ENCODE measurements at regions not wholly inside any gene's neighbourhood (a gene's known extent, or its start where the extent isn't known, plus 50 kb on each side); places are given as distances from the start of the nearest gene placed in this dataset.
A peak's percentile ranks its signal among the peaks of the same experiment; 100 is the strongest.

DNA sequence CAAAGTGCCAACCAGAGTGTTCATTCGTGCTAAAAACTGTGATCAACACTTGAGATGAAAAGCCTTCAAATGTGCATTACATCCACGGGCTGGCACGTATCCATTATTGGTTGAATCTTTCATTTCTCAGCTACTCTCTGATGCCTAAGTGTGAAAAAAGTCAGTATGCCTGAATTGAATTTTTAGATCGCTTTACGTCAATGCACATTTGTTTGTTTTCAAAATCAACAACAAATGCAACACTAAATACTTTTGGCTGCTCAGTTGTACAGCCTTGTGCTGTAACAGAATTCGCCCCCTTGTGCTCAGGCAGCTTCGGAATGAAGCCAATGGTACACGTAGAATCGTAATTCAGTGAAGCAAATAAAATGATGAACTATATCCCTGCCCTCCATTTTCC is 446.5 kb upstream of the NRP1 start:
- no peak overlapping the region for H3K27ac ChIP-seq
- no peaks in the 10 kb centered on the region for H3K4me1 ChIP-seq
- no peaks in the 10 kb centered on the region for H3K9me3 ChIP-seq
- no peaks in the 10 kb centered on the region for H3K36me3 ChIP-seq
- intact Hi-C loops (cut with DNase I; ENCODE audit: low total_unique reads): no loop called here
- DNase-seq: no peak
- H3K4me3 ChIP-seq: no peak overlapping the region
- no peaks in the 10 kb centered on the region for H3K27me3 ChIP-seq
- TF ChIP-seq POLR2A (IDR thresholded peaks at IDR 0.05) (no peak), CTCF (IDR thresholded peaks at IDR 0.05) (no peak)

DNA sequence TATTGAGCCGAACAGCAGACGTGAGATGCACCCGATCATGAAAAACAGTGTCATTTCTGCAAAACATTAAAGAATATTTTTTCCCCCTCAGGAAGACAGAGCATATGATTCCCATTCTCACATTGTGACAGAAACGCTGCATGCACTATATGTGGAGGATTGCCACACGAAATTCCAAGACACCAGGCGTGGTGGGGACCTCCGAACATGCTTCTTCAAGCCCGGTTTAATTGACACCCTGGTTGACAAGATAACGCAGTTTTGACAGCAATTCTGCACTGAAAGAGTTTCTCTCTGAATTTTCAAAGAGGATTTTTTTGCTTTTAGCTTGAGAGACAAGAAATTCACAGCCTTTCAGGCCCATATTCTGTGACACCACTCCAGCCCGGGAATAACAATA is 442.8 kb upstream of the NRP1 start:
- no peak overlapping the region for H3K27ac ChIP-seq
- no peaks in the 10 kb centered on the region for H3K9me3 ChIP-seq
- TF ChIP-seq CTCF (IDR thresholded peaks at IDR 0.05): no peak
- TF ChIP-seq POLR2A (IDR thresholded peaks at IDR 0.05): no peak
- no peaks in the 10 kb centered on the region for H3K36me3 ChIP-seq
- DNase-seq: no peak
- no peaks in the 10 kb centered on the region for H3K4me1 ChIP-seq
- H3K4me3 ChIP-seq: no peak overlapping the region
- H3K27me3 ChIP-seq: no peaks in the 10 kb centered on the region
- intact Hi-C loops (cut with DNase I; ENCODE audit: low total_unique reads): no loop called here

- TF ChIP-seq CTCF (IDR thresholded peaks at IDR 0.05) (no peak), POLR2A (IDR thresholded peaks at IDR 0.05) (no peak)
- no peak for DNase-seq
- Histone ChIP-seq H3K9me3 (no peaks in the 10 kb centered on the region), H3K36me3 (no peaks in the 10 kb centered on the region), H3K4me1 (no peaks in the 10 kb centered on the region), H3K27me3 (no peaks in the 10 kb centered on the region), H3K27ac (no peak overlapping the region), H3K4me3 (no peak overlapping the region)
- intact Hi-C loops (cut with DNase I; ENCODE audit: low total_unique reads): no loop called here
These were observed 442.1 kb upstream of the NRP1 start for GRCh38 chr10:33776419-33777070.

DNA sequence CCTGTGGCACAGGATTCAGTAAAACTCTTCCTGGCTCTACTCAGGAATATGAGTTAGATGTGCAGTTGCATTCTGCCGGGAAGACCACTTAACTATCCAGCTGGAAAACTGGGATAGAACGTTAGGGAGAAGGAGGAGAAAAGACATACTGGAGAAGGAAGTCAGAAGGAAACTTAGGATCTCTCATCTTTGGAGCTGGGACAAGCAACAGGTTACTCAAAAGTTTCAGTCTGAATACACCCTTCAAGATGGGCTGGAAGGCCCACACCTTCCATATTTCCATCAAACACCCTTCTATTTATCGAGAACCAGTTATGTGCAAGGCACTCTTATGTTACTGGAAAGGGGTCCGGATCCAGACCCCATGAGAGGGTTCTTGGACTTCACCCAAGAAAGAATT is 440.4 kb upstream of the NRP1 start:
- intact Hi-C loops (cut with DNase I; ENCODE audit: low total_unique reads): no loop called here
- no peaks in the 10 kb centered on the region for H3K27me3 ChIP-seq
- no peak for TF ChIP-seq CTCF (IDR thresholded peaks at IDR 0.05)
- TF ChIP-seq POLR2A (IDR thresholded peaks at IDR 0.05): no peak
- H3K27ac ChIP-seq: no peak overlapping the region
- H3K4me3 ChIP-seq: no peak overlapping the region
- H3K36me3 ChIP-seq: no peaks in the 10 kb centered on the region
- no peaks in the 10 kb centered on the region for H3K4me1 ChIP-seq
- no peak for DNase-seq
- no peaks in the 10 kb centered on the region for H3K9me3 ChIP-seq

DNA sequence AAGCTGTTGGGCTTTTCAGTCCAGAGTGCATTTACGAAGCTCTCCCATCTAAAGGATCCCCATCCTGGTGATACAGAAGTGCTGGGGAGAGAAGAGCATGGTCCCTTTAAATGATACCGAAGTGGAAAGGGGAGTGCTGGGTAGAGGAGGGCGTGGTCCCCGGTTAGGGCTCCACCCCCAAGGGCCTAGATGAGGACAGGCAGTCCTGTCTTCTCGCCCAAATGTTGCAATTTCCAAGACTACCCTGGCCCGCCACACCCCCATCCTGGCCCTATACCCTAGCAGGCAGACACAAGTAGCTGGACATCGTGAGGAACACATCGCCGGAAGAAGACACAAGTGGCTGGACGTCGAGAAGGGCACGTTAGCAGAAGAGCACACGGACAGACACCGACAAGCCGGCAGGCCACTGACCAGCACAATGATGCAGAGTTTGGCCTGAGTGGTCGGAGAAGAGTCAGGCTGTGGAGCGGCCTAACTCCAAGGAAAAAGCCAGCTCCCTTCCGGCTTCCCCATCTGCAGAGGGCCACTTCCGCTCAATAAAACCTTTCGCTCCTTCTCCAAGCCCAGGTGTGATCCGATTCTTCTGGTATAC is 439.5 kb upstream of the NRP1 start:
- DNase-seq: peak in 1 of 2 donors; percentile 20
- TF ChIP-seq CTCF (IDR thresholded peaks at IDR 0.05) (no peak), POLR2A (IDR thresholded peaks at IDR 0.05) (no peak)
- no peak overlapping the region for H3K4me3 ChIP-seq
- no peaks in the 10 kb centered on the region for H3K4me1 ChIP-seq
- intact Hi-C loops (cut with DNase I; ENCODE audit: low total_unique reads): no loop called here
- H3K9me3 ChIP-seq: no peaks in the 10 kb centered on the region
- no peak overlapping the region for H3K27ac ChIP-seq
- H3K27me3 ChIP-seq: no peaks in the 10 kb centered on the region
- no peaks in the 10 kb centered on the region for H3K36me3 ChIP-seq

Measured in uterus (tissue), 3 donors.